ENCODE measurements at regions not wholly inside any gene's neighbourhood (a gene's known extent, or its start where the extent isn't known, plus 50 kb on each side); places are given as distances from the start of the nearest gene placed in this dataset.

GRCh38 chr12:114483996-114484395 lies 78.1 kb upstream of the TBX5 start:
- no peak overlapping the region for H3K4me3 ChIP-seq (ENCODE audit: low read depth, low read length)
- DNase-seq (ENCODE audit: low read depth), result no peak
- TF ChIP-seq, protein P1, sequence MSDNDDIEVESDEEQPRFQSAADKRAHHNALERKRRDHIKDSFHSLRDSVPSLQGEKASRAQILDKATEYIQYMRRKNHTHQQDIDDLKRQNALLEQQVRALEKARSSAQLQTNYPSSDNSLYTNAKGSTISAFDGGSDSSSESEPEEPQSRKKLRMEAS (IDR thresholded peaks at IDR 0.05; ENCODE audit: low read depth, low read length), result no peak
- TF ChIP-seq CTCF (IDR thresholded peaks at IDR 0.05; ENCODE audit: low read depth, low read length) (no peak), POLR2A (IDR thresholded peaks at IDR 0.05; ENCODE audit: extremely low read depth, insufficient read length) (no peak), MYC (IDR thresholded peaks at IDR 0.05; ENCODE audit: low read depth, low read length) (no peak)

GRCh38 chr12:114481200-114481535 lies 75.2 kb upstream of the TBX5 start:
- no peak for DNase-seq (ENCODE audit: low read depth)
- no peak overlapping the region for H3K4me3 ChIP-seq (ENCODE audit: low read depth, low read length)

DNA sequence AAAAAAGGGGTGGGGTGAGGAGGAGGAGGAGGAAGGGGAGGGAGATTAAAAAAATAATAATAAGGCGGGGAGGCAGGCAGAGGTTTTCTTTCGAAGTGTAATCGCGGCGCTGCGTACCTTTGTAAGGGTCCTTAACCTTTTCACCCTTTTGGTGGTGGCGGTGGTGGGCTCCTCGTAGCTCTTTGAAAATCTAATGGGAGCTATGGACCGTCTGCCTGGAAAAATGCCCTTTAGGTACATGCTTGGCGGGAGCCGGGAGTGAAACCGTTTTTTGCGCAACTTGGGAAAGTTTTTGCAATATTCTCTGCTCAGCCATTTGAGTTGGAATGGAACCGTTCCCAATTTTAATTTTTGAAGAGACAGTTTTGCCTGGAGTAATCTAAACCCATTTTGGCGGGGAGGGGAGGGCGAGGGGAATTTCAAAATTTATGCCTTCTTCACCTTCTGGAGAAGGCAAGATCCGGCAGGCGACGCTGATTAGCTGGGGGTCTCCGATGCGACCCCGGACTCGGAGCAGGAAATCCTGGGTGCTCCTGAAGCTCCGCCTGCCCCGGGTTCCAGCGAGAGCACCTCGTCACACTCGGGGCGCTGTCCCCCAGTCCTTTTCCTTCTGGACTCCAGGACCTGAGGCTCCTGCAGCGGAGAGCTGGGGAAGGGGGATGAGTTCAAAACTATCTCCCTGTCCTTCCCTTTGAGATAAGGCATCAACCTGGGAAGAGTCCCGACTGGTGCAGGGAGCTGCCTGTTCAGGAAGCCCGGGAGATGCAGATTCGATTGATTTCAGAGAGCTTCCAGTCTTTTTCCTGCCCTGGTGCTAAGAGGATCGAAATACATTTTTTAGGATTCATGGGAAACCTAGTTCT lies 74.6 kb upstream of the TBX5 start:
- no peak for DNase-seq (ENCODE audit: low read depth)

More at GRCh38 chr12:114481200-114481535, 75.2 kb upstream of the TBX5 start:
- TF ChIP-seq, protein P1 (IDR thresholded peaks at IDR 0.05; ENCODE audit: low read depth, low read length), result no peak
- TF ChIP-seq POLR2A (IDR thresholded peaks at IDR 0.05; ENCODE audit: extremely low read depth, insufficient read length) (no peak), MYC (IDR thresholded peaks at IDR 0.05; ENCODE audit: low read depth, low read length) (no peak), CTCF (IDR thresholded peaks at IDR 0.05; ENCODE audit: low read depth, low read length) (no peak)

GRCh38 chr12:114479831-114480230 lies 73.9 kb upstream of the TBX5 start:
- no peak overlapping the region for H3K4me3 ChIP-seq (ENCODE audit: low read depth, low read length)
- no peak for DNase-seq (ENCODE audit: low read depth)
- TF ChIP-seq CTCF (IDR thresholded peaks at IDR 0.05; ENCODE audit: low read depth, low read length) (no peak), MYC (IDR thresholded peaks at IDR 0.05; ENCODE audit: low read depth, low read length) (no peak), POLR2A (IDR thresholded peaks at IDR 0.05; ENCODE audit: extremely low read depth, insufficient read length) (no peak)
- TF ChIP-seq, protein P1 (IDR thresholded peaks at IDR 0.05; ENCODE audit: low read depth, low read length), result no peak

More for the DNA sequence above, 74.6 kb upstream of the TBX5 start:
- no peak overlapping the region for H3K4me3 ChIP-seq (ENCODE audit: low read depth, low read length)
- TF ChIP-seq CTCF (IDR thresholded peaks at IDR 0.05; ENCODE audit: low read depth, low read length) (no peak), MYC (IDR thresholded peaks at IDR 0.05; ENCODE audit: low read depth, low read length) (no peak), POLR2A (IDR thresholded peaks at IDR 0.05; ENCODE audit: extremely low read depth, insufficient read length) (no peak)
- TF ChIP-seq, protein P1 (IDR thresholded peaks at IDR 0.05; ENCODE audit: low read depth, low read length), result no peak

GRCh38 chr12:114478865-114479264 lies 72.9 kb upstream of the TBX5 start:
- no peak for TF ChIP-seq POLR2A (IDR thresholded peaks at IDR 0.05; ENCODE audit: extremely low read depth, insufficient read length)
- TF ChIP-seq MYC (IDR thresholded peaks at IDR 0.05; ENCODE audit: low read depth, low read length), result no peak
- TF ChIP-seq CTCF (IDR thresholded peaks at IDR 0.05; ENCODE audit: low read depth, low read length), result no peak
- TF ChIP-seq, protein P1 (IDR thresholded peaks at IDR 0.05; ENCODE audit: low read depth, low read length), result no peak
- no peak for DNase-seq (ENCODE audit: low read depth)
- H3K4me3 ChIP-seq (ENCODE audit: low read depth, low read length), result no peak overlapping the region
